ENCODE measurements at regions not wholly inside any gene's neighbourhood (a gene's known extent, or its start where the extent isn't known, plus 50 kb on each side); places are given as distances from the start of the nearest gene placed in this dataset.

DNA sequence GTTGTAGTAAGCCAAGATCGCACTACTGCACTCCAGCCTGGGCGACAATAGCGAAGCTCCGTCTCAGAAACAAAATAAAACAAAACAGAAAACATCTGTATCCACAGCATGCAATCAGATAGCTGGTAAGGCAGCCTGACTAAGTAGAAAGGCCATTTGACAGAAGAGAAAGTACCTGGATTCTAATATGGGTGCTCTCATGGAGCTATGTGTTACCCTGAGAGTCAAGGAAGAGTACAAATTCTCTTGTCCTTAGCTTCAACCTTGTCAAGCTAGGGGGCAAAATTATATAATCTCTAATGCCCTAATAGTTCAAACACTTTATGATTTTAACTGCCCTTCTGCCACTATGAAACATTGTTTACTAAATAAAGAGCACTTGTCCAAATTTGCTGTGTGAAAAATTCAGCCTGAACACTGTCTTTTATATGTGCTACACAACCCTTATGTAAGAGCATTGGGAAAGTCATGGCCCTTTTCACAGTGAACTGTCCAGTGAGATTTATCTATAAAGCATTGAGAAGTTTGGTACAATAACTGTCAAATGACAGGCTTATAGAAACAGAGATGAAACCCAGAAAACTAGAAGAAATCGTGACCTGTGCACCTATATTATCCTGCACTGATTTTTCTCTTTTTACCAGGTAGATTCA is 51.2 kb upstream of the PRKG1 start:
- no peak overlapping the region for H3K4me3 ChIP-seq (ENCODE audit: low read depth, low read length)
- TF ChIP-seq, protein P1, sequence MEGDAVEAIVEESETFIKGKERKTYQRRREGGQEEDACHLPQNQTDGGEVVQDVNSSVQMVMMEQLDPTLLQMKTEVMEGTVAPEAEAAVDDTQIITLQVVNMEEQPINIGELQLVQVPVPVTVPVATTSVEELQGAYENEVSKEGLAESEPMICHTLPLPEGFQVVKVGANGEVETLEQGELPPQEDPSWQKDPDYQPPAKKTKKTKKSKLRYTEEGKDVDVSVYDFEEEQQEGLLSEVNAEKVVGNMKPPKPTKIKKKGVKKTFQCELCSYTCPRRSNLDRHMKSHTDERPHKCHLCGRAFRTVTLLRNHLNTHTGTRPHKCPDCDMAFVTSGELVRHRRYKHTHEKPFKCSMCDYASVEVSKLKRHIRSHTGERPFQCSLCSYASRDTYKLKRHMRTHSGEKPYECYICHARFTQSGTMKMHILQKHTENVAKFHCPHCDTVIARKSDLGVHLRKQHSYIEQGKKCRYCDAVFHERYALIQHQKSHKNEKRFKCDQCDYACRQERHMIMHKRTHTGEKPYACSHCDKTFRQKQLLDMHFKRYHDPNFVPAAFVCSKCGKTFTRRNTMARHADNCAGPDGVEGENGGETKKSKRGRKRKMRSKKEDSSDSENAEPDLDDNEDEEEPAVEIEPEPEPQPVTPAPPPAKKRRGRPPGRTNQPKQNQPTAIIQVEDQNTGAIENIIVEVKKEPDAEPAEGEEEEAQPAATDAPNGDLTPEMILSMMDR (IDR thresholded peaks at IDR 0.05; ENCODE audit: low read depth, low read length) = no peak

DNA sequence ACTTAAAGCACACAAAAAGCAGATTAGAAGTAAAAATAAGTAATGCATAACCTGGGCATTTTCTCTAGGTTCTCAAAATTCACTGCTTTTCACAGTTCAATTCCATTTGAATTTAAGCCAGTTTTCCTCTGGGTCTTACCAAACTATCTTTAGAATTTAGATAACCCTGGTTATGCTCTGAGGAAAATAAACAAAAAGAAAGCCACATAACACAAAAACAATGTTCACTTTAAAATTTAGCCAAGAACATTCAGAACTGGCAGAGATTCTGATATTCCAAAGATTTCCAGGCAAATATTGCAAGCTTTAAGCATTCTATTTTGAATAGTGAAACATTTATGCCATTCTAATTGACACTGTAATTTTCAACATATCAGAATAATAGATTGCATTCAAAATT is 50.7 kb upstream of the PRKG1 start:
- TF ChIP-seq, protein P1 (IDR thresholded peaks at IDR 0.05; ENCODE audit: low read depth, low read length) = no peak

More for the DNA sequence above, 50.7 kb upstream of the PRKG1 start:
- no peak overlapping the region for H3K4me3 ChIP-seq (ENCODE audit: low read depth, low read length)

All from WI38 (cell line).